ENCODE measurements at regions not wholly inside any gene's neighbourhood (a gene's known extent, or its start where the extent isn't known, plus 50 kb on each side); places are given as distances from the start of the nearest gene placed in this dataset.

- no peaks in the 10 kb centered on the region for H4K20me1 ChIP-seq (ENCODE audit: insufficient read depth)
- H2AFZ ChIP-seq (ENCODE audit: low read depth) = no peak overlapping the region
- no peak overlapping the region for H3K4me2 ChIP-seq
- H3K27me3 ChIP-seq (ENCODE audit: insufficient read depth, low read depth) = no peaks in the 10 kb centered on the region
- H3K4me3 ChIP-seq (IDR thresholded peaks at IDR 0.05; ENCODE audit: insufficient read depth, low read depth, low read length) = no peak overlapping the region
- H3K36me3 ChIP-seq (ENCODE audit: insufficient read depth) = no peaks in the 10 kb centered on the region
- no peaks in the 10 kb centered on the region for H3K4me1 ChIP-seq (ENCODE audit: low read depth, poor library complexity, severe bottlenecking)
- H3K9ac ChIP-seq = no peak overlapping the region
- H3K79me2 ChIP-seq (ENCODE audit: insufficient read depth, low read depth) = no peaks in the 10 kb centered on the region
- no peak for TF ChIP-seq CTCF (conservative IDR thresholded peaks at IDR 0.05; ENCODE audit: low read depth, low read length)
- no peak overlapping the region for H3K27ac ChIP-seq
Observed at GRCh38 chr7:85516675-85517074, 329.8 kb upstream of the SEMA3D start.

GRCh38 chr7:85512790-85513189 is 325.9 kb upstream of the SEMA3D start:
- no peak overlapping the region for H3K9ac ChIP-seq
- no peak for TF ChIP-seq CTCF (conservative IDR thresholded peaks at IDR 0.05; ENCODE audit: low read depth, low read length)
- no peaks in the 10 kb centered on the region for H3K4me1 ChIP-seq (ENCODE audit: low read depth, poor library complexity, severe bottlenecking)
- H3K4me2 ChIP-seq = no peak overlapping the region
- no peak overlapping the region for H2AFZ ChIP-seq (ENCODE audit: low read depth)
- no peaks in the 10 kb centered on the region for H3K36me3 ChIP-seq (ENCODE audit: insufficient read depth)
- no peaks in the 10 kb centered on the region for H4K20me1 ChIP-seq (ENCODE audit: insufficient read depth)
- H3K4me3 ChIP-seq (IDR thresholded peaks at IDR 0.05; ENCODE audit: insufficient read depth, low read depth, low read length) = no peak overlapping the region
- no peaks in the 10 kb centered on the region for H3K27me3 ChIP-seq (ENCODE audit: insufficient read depth, low read depth)
- no peaks in the 10 kb centered on the region for H3K79me2 ChIP-seq (ENCODE audit: insufficient read depth, low read depth)
- no peak overlapping the region for H3K27ac ChIP-seq

- no peaks in the 10 kb centered on the region for H3K4me1 ChIP-seq (ENCODE audit: low read depth, poor library complexity, severe bottlenecking)
- no peaks in the 10 kb centered on the region for H3K27me3 ChIP-seq (ENCODE audit: insufficient read depth, low read depth)
- no peak overlapping the region for H3K4me2 ChIP-seq
- no peak overlapping the region for H3K4me3 ChIP-seq (IDR thresholded peaks at IDR 0.05; ENCODE audit: insufficient read depth, low read depth, low read length)
- no peaks in the 10 kb centered on the region for H3K36me3 ChIP-seq (ENCODE audit: insufficient read depth)
- H2AFZ ChIP-seq (ENCODE audit: low read depth) = no peak overlapping the region
- H3K9ac ChIP-seq = no peak overlapping the region
- no peaks in the 10 kb centered on the region for H4K20me1 ChIP-seq (ENCODE audit: insufficient read depth)
- no peak overlapping the region for H3K27ac ChIP-seq
- no peak for TF ChIP-seq CTCF (conservative IDR thresholded peaks at IDR 0.05; ENCODE audit: low read depth, low read length)
- H3K79me2 ChIP-seq (ENCODE audit: insufficient read depth, low read depth) = no peaks in the 10 kb centered on the region
Observed at GRCh38 chr7:85510287-85510686, 323.4 kb upstream of the SEMA3D start.

- no peak for TF ChIP-seq CTCF (conservative IDR thresholded peaks at IDR 0.05; ENCODE audit: low read depth, low read length)
Observed at GRCh38 chr7:85509476-85509875, 322.6 kb upstream of the SEMA3D start.

More at GRCh38 chr7:85509476-85509875, 322.6 kb upstream of the SEMA3D start:
- H3K4me3 ChIP-seq (IDR thresholded peaks at IDR 0.05; ENCODE audit: insufficient read depth, low read depth, low read length) = no peak overlapping the region
- H3K36me3 ChIP-seq (ENCODE audit: insufficient read depth) = no peaks in the 10 kb centered on the region
- H3K79me2 ChIP-seq (ENCODE audit: insufficient read depth, low read depth) = no peaks in the 10 kb centered on the region
- no peak overlapping the region for H3K27ac ChIP-seq
- no peak overlapping the region for H3K4me2 ChIP-seq
- no peak overlapping the region for H3K9ac ChIP-seq
- no peaks in the 10 kb centered on the region for H3K4me1 ChIP-seq (ENCODE audit: low read depth, poor library complexity, severe bottlenecking)
- H2AFZ ChIP-seq (ENCODE audit: low read depth) = no peak overlapping the region; the same call in 1 of the 2 replicates
- no peaks in the 10 kb centered on the region for H4K20me1 ChIP-seq (ENCODE audit: insufficient read depth)
- H3K27me3 ChIP-seq (ENCODE audit: insufficient read depth, low read depth) = no peaks in the 10 kb centered on the region
